ENCODE measurements at regions not wholly inside any gene's neighbourhood (a gene's known extent, or its start where the extent isn't known, plus 50 kb on each side); places are given as distances from the start of the nearest gene placed in this dataset.
"Not testable (repeated sequence)": the region's sequence is repeated elsewhere in the genome, so short reads cannot be mapped to it uniquely, and the experiment has no call there.

DNA sequence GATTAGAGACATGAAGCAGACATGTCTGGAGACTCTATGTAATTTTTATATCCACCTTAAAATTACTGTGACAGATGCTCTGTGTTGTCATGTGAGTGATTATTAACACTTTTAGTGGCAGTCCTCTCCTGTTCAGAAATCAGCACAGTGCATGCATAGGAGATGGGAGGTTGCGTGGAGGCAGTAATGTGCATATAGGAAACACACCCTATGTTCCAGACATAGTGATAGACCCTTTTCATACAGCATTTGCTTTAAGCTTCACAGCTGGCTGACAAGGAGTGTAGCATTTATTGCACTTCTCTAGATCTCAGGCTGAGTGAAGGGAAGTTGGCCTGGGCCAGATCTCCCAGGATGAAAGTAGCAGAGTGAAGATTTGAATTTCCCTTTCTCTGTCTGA, 102.3 kb upstream of the SYN3 start:
- Histone ChIP-seq H3K79me2 (ENCODE audit: insufficient read depth, low read length) (no peaks in the 10 kb centered on the region), H4K20me1 (ENCODE audit: insufficient read depth) (no peaks in the 10 kb centered on the region), H3K9ac (ENCODE audit: low read length) (no peak overlapping the region), H3K27me3 (ENCODE audit: insufficient read depth, low read length) (no peaks in the 10 kb centered on the region), H3K27ac (ENCODE audit: low read depth, low read length) (no peak overlapping the region), H3K9me3 (ENCODE audit: control insufficient read depth in 1 of 2, insufficient read depth in 1 of 2, low read depth in 1 of 2, low read length in 2 of 2) (peaks cover 0 to 9% of the 10 kb centered on the region in 2 experiments; a peak in 2 of 4 replicates), H3K4me3 (replicated peaks in 1 of 2; ENCODE audit: low read depth in 1 of 2, low read length in 2 of 2) (no peak overlapping the region), H2AFZ (ENCODE audit: low read depth, low read length, poor library complexity, severe bottlenecking) (no peak overlapping the region), H3K4me1 (ENCODE audit: control insufficient read depth in 1 of 2, insufficient read depth in 2 of 2, low read length in 2 of 2) (no peaks in the 10 kb centered on the region), H3K36me3 (ENCODE audit: control insufficient read depth in 1 of 2, insufficient read depth in 2 of 2, low read length in 2 of 2) (no peaks in the 10 kb centered on the region), H3K9me2 (ENCODE audit: insufficient read depth) (no peaks in the 10 kb centered on the region), H3K4me2 (ENCODE audit: low read length) (no peak overlapping the region)
- POLR2A ChIA-PET: no interaction called here
- RAD21 ChIA-PET (ENCODE audit: low non-redundant PET in 1 of 2, low total read pairs in 2 of 2, uncharacterized antibody in 2 of 2, unreplicated experiment in 2 of 2): no interaction called here
- no TSS peak for BruUV-seq (replicated peaks)
- CTCF ChIA-PET: no interaction called here
- ATAC-seq (no peak), DNase-seq (ENCODE audit: low read depth, low spot score) (no peak)
- intact Hi-C loops (cut with micrococcal nuclease): no loop called here
- TF ChIP-seq EGR1 (IDR thresholded peaks at IDR 0.05; ENCODE audit: low read depth): no peak
- TF ChIP-seq, protein P1, sequence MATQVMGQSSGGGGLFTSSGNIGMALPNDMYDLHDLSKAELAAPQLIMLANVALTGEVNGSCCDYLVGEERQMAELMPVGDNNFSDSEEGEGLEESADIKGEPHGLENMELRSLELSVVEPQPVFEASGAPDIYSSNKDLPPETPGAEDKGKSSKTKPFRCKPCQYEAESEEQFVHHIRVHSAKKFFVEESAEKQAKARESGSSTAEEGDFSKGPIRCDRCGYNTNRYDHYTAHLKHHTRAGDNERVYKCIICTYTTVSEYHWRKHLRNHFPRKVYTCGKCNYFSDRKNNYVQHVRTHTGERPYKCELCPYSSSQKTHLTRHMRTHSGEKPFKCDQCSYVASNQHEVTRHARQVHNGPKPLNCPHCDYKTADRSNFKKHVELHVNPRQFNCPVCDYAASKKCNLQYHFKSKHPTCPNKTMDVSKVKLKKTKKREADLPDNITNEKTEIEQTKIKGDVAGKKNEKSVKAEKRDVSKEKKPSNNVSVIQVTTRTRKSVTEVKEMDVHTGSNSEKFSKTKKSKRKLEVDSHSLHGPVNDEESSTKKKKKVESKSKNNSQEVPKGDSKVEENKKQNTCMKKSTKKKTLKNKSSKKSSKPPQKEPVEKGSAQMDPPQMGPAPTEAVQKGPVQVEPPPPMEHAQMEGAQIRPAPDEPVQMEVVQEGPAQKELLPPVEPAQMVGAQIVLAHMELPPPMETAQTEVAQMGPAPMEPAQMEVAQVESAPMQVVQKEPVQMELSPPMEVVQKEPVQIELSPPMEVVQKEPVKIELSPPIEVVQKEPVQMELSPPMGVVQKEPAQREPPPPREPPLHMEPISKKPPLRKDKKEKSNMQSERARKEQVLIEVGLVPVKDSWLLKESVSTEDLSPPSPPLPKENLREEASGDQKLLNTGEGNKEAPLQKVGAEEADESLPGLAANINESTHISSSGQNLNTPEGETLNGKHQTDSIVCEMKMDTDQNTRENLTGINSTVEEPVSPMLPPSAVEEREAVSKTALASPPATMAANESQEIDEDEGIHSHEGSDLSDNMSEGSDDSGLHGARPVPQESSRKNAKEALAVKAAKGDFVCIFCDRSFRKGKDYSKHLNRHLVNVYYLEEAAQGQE (IDR thresholded peaks at IDR 0.05; ENCODE audit: low read depth): no peak
- TF ChIP-seq, protein P2, sequence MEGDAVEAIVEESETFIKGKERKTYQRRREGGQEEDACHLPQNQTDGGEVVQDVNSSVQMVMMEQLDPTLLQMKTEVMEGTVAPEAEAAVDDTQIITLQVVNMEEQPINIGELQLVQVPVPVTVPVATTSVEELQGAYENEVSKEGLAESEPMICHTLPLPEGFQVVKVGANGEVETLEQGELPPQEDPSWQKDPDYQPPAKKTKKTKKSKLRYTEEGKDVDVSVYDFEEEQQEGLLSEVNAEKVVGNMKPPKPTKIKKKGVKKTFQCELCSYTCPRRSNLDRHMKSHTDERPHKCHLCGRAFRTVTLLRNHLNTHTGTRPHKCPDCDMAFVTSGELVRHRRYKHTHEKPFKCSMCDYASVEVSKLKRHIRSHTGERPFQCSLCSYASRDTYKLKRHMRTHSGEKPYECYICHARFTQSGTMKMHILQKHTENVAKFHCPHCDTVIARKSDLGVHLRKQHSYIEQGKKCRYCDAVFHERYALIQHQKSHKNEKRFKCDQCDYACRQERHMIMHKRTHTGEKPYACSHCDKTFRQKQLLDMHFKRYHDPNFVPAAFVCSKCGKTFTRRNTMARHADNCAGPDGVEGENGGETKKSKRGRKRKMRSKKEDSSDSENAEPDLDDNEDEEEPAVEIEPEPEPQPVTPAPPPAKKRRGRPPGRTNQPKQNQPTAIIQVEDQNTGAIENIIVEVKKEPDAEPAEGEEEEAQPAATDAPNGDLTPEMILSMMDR (IDR thresholded peaks at IDR 0.05 in 2 of 3, conservative IDR thresholded peaks at IDR 0.05 in 1 of 3; ENCODE audit: borderline replicate concordance in 1 of 3, insufficient read depth in 1 of 3, low read depth in 2 of 3, low read length in 2 of 3): no peak
- TF ChIP-seq SIN3A (IDR thresholded peaks at IDR 0.05; ENCODE audit: low read depth): no peak
- no peak for TF ChIP-seq EZH2 (IDR thresholded peaks at IDR 0.05)

- CTCF ChIA-PET; H3K36me3 ChIP-seq (ENCODE audit: control insufficient read depth in 1 of 2, insufficient read depth in 2 of 2, low read length in 2 of 2); DNase-seq (ENCODE audit: low read depth, low spot score); H3K27ac ChIP-seq (ENCODE audit: low read depth, low read length); RAD21 ChIA-PET (ENCODE audit: low non-redundant PET in 1 of 2, low total read pairs in 2 of 2, uncharacterized antibody in 2 of 2, unreplicated experiment in 2 of 2); H4K20me1 ChIP-seq (ENCODE audit: insufficient read depth); H3K4me1 ChIP-seq (ENCODE audit: control insufficient read depth in 1 of 2, insufficient read depth in 2 of 2, low read length in 2 of 2); H3K9ac ChIP-seq (ENCODE audit: low read length); POLR2A ChIA-PET; ATAC-seq; H2AFZ ChIP-seq (ENCODE audit: low read depth, low read length, poor library complexity, severe bottlenecking); H3K79me2 ChIP-seq (ENCODE audit: insufficient read depth, low read length); intact Hi-C loops (cut with micrococcal nuclease); H3K4me2 ChIP-seq (ENCODE audit: low read length); BruUV-seq (replicated peaks); H3K27me3 ChIP-seq (ENCODE audit: insufficient read depth, low read length); H3K9me2 ChIP-seq (ENCODE audit: insufficient read depth); H3K4me3 ChIP-seq (replicated peaks in 1 of 2; ENCODE audit: low read depth in 1 of 2, low read length in 2 of 2): not testable (repeated sequence)
- peaks cover 0 to 11% of the 10 kb centered on the region in 2 experiments; a peak in 2 of 4 replicates for H3K9me3 ChIP-seq (ENCODE audit: control insufficient read depth in 1 of 2, insufficient read depth in 1 of 2, low read depth in 1 of 2, low read length in 2 of 2)
Observed at GRCh38 chr22:33154967-33155366, 96.8 kb upstream of the SYN3 start.
